ENCODE measurements at regions not wholly inside any gene's neighbourhood (a gene's known extent, or its start where the extent isn't known, plus 50 kb on each side); places are given as distances from the start of the nearest gene placed in this dataset.

DNA sequence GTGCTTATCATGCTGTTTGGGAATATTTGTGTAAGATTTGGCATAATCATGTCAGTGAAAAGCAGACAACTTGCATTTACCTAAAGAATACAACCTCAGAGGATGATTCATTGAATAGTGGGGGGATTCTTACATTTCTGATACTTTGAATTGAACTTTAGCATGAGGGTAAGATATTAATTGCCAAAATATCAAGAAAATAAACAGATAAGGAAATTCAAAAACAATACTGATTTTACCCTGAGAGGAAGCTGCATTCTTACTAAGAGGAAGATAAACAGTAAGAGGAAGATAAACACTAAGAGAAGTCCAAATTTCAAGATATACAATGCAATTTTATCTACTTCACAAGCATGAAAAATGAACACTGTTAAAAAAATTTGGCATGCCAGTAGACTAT is 2564.3 kb upstream of the PCDH20 start:
- no peak for ATAC-seq
- Histone ChIP-seq H3K27ac (no peak overlapping the region), H3K36me3 (no peaks in the 10 kb centered on the region), H3K27me3 (no peaks in the 10 kb centered on the region), H3K4me1 (no peaks in the 10 kb centered on the region), H3K9me3 (no peaks in the 10 kb centered on the region), H3K4me3 (no peak overlapping the region)
- intact Hi-C loops (cut with DNase I), result no loop called here
- FAIRE-seq, result no peak
- TF ChIP-seq, protein P1, sequence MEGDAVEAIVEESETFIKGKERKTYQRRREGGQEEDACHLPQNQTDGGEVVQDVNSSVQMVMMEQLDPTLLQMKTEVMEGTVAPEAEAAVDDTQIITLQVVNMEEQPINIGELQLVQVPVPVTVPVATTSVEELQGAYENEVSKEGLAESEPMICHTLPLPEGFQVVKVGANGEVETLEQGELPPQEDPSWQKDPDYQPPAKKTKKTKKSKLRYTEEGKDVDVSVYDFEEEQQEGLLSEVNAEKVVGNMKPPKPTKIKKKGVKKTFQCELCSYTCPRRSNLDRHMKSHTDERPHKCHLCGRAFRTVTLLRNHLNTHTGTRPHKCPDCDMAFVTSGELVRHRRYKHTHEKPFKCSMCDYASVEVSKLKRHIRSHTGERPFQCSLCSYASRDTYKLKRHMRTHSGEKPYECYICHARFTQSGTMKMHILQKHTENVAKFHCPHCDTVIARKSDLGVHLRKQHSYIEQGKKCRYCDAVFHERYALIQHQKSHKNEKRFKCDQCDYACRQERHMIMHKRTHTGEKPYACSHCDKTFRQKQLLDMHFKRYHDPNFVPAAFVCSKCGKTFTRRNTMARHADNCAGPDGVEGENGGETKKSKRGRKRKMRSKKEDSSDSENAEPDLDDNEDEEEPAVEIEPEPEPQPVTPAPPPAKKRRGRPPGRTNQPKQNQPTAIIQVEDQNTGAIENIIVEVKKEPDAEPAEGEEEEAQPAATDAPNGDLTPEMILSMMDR (IDR thresholded peaks at IDR 0.05), result no peak
- no peak for DNase-seq

DNA sequence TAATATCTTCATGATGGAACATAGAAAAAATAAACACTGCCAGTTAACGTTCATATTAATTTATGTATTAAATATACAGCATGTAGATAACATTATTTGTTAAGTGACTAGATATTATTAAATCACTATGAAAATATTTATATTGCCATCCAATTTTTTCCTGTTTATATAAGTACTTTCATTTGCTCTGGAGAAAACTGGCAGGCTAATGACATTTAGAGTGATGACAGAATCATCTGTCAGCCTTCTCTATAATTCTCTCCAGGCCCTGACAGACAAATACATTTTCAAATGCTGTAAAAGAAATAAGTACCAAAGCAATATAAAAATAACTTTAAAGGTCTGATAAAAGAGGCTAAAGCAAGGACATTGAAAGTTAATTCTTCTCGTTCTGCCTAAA is 2556.7 kb upstream of the PCDH20 start:
- 42 to 51% methylated on average over 2 of the region's 2 CpGs for WGBS, 2 donors
- Histone ChIP-seq H3K27me3 (no peaks in the 10 kb centered on the region), H3K9me3 (no peaks in the 10 kb centered on the region), H3K4me3 (no peak overlapping the region), H3K36me3 (no peaks in the 10 kb centered on the region), H3K4me1 (no peaks in the 10 kb centered on the region), H3K27ac (no peak overlapping the region)
- ATAC-seq (no peak), FAIRE-seq (no peak), DNase-seq (no peak)
- TF ChIP-seq, protein P1 (IDR thresholded peaks at IDR 0.05), result no peak
- intact Hi-C loops (cut with DNase I), result no loop called here

DNA sequence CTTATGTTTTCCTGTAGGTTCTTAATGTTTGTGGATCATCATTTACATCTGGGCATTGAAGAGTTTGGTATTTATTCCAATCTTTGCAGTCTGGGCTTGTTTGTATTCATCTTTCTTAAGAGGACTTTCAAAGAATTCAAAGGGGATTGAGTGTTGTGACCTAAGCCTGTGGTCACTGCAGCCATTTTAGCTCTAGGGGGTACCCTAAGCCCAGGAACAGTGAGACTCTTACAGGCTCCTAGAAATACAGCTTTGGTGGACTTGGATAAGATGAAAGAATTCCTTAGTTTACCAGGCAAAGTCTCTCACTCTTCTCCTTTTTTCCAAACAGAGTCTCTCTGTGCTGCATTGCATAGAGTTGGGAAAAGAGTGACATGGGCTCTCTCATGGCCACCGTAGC is 2539.0 kb upstream of the PCDH20 start:
- intact Hi-C loops (cut with DNase I), result no loop called here
- no peaks in the 10 kb centered on the region for H3K4me1 ChIP-seq
- DNase-seq (no peak), FAIRE-seq (no peak), ATAC-seq (no peak)
- no peaks in the 10 kb centered on the region for H3K36me3 ChIP-seq
- no peak overlapping the region for H3K4me3 ChIP-seq
- H3K27ac ChIP-seq, result no peak overlapping the region
- H3K9me3 ChIP-seq, result no peaks in the 10 kb centered on the region
- TF ChIP-seq, protein P1 (IDR thresholded peaks at IDR 0.05), result no peak
- WGBS, 2 donors, result 69 to 88% methylated on average over 1 of the region's 1 CpG
- no peaks in the 10 kb centered on the region for H3K27me3 ChIP-seq

DNA sequence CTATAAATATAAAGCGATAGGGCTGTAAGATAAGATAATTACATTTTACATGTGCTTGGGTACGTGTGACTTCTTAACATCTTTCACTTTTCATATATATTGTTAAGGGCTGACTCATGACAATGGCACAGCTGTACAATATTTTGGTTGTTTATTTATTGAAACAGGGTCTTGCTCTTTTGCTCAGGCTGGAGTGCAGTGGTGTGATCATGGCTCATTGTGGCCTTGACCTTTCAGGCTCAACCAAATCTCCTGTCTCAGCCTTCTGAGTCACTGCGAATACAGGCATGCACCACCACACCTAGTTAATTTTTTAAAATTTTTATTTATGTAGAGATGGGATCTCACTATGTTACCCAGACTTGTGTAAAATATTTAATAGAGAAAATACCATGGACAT is 2532.4 kb upstream of the PCDH20 start:
- 70 to 78% methylated on average over 3 of the region's 3 CpGs for WGBS, 2 donors
- no peak for DNase-seq
- intact Hi-C loops (cut with DNase I), result no loop called here
- H3K27ac ChIP-seq, result no peak overlapping the region
- H3K4me1 ChIP-seq, result no peaks in the 10 kb centered on the region
- TF ChIP-seq, protein P1 (IDR thresholded peaks at IDR 0.05), result no peak
- FAIRE-seq, result no peak
- no peaks in the 10 kb centered on the region for H3K27me3 ChIP-seq
- no peaks in the 10 kb centered on the region for H3K36me3 ChIP-seq
- no peaks in the 10 kb centered on the region for H3K9me3 ChIP-seq
- no peak for ATAC-seq
- no peak overlapping the region for H3K4me3 ChIP-seq

DNA sequence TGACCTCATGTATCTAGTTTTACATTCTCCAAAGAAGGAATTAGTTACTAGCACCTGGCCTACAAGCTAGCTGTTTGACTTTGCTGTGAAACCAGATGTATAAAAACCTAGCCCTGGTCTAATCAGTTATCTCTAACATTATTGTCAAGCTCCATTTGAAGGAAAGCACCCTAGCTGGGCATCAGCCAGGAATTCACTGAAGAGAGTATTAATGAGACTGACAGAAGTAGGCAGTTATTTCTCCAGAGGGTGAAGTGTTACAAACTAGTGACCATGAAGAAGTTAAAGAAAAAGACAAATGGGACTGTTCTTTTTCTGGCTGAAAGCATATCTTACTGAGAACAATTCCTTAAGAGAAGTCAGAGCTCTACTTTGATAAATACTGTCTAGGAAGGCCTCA is 2529.3 kb upstream of the PCDH20 start:
- DNase-seq, result no peak

More for the DNA sequence above, 2529.3 kb upstream of the PCDH20 start:
- TF ChIP-seq, protein P1 (IDR thresholded peaks at IDR 0.05), result no peak
- Histone ChIP-seq H3K27ac (no peak overlapping the region), H3K4me3 (no peak overlapping the region), H3K4me1 (no peaks in the 10 kb centered on the region), H3K27me3 (no peaks in the 10 kb centered on the region), H3K36me3 (no peaks in the 10 kb centered on the region), H3K9me3 (no peaks in the 10 kb centered on the region)
- FAIRE-seq, result no peak
- intact Hi-C loops (cut with DNase I), result no loop called here
- ATAC-seq, result no peak

Measured in pancreas (tissue), 10 donors.